H9 (cell line): ENCODE measurements at regions not wholly inside any gene's neighbourhood (a gene's known extent, or its start where the extent isn't known, plus 50 kb on each side); places are given as distances from the start of the nearest gene placed in this dataset.

Experiments
- DNase-seq: peaks from one replicate; pipeline ENCODE4 v3.0.0-alpha.2; 2017
- H2AFZ ChIP-seq: one replicate; pipeline ENCODE4 v1.6.1; 2013; ENCODE audit warnings: mild to moderate bottlenecking, low read length, control low read depth, moderate library complexity
- H2AK5ac ChIP-seq: 2 replicates; pipeline ENCODE4 v1.6.1; 2013; ENCODE audit warnings: low read length, control low read depth, mixed read lengths; ENCODE audit not compliant: insufficient read length
- H2BK120ac ChIP-seq: one replicate; pipeline ENCODE4 v1.6.1; 2013; ENCODE audit warnings: low read depth, mild to moderate bottlenecking, low read length, control low read depth, inconsistent platforms; ENCODE audit not compliant: poor library complexity, severe bottlenecking
- H2BK12ac ChIP-seq: 2 replicates; pipeline ENCODE4 v1.6.1; 2013; ENCODE audit warnings: low read length, control low read depth, mixed read lengths, low read depth; ENCODE audit not compliant: insufficient read length
- H2BK15ac ChIP-seq: 2 replicates; pipeline ENCODE4 v1.6.1; 2013; ENCODE audit warnings: low read depth, low read length, control low read depth
- H2BK20ac ChIP-seq: one replicate; pipeline ENCODE4 v1.6.1; 2013; ENCODE audit warnings: low read depth, mild to moderate bottlenecking, low read length, control low read depth, inconsistent platforms; ENCODE audit not compliant: poor library complexity, severe bottlenecking
- H2BK5ac ChIP-seq: 2 replicates; pipeline ENCODE4 v1.6.1; 2013; ENCODE audit warnings: low read length, control low read depth, mixed read lengths; ENCODE audit not compliant: insufficient read length
- H3K14ac ChIP-seq: 2 replicates; pipeline ENCODE4 v1.6.1; 2013; ENCODE audit warnings: low read length, control low read depth; ENCODE audit not compliant: insufficient read depth
- H3K18ac ChIP-seq: 2 replicates; pipeline ENCODE4 v1.6.1; 2013; ENCODE audit warnings: low read depth, mild to moderate bottlenecking, mixed read lengths, low read length, control low read depth; ENCODE audit not compliant: insufficient read length
- H3K23ac ChIP-seq: 2 replicates; pipeline ENCODE4 v1.6.1; 2013; ENCODE audit warnings: low read length, control low read depth, mixed read lengths, low read depth; ENCODE audit not compliant: insufficient read length
- H3K23me2 ChIP-seq: 2 replicates; pipeline ENCODE4 v1.6.1; 2013; ENCODE audit warnings: low read depth, mild to moderate bottlenecking, mixed read lengths, low read length, control low read depth; ENCODE audit not compliant: insufficient read length, poor library complexity, severe bottlenecking
- H3K27ac ChIP-seq: 2 replicates; pipeline ENCODE4 v1.5.1; 2013; ENCODE audit warnings: low read length, control low read depth, mixed read lengths, low read depth; ENCODE audit not compliant: insufficient read length
- H3K27me3 ChIP-seq: 2 replicates; pipeline ENCODE4 v1.6.1; 2013; ENCODE audit warnings: low read length, control low read depth, inconsistent platforms; ENCODE audit not compliant: insufficient read depth
- H3K4ac ChIP-seq: 2 replicates; pipeline ENCODE4 v1.6.1; 2013; ENCODE audit warnings: low read depth, mild to moderate bottlenecking, control low read depth, inconsistent platforms, low read length, moderate library complexity
- H3K4me1 ChIP-seq: 2 replicates; pipeline ENCODE4 v1.6.1; 2013; ENCODE audit warnings: low read length, control low read depth, inconsistent platforms; ENCODE audit not compliant: insufficient read depth
- H3K4me2 ChIP-seq: 2 replicates; pipeline ENCODE4 v1.6.1; 2013; ENCODE audit warnings: low read length, control low read depth, mixed read lengths; ENCODE audit not compliant: insufficient read length, insufficient read depth
- H3K56ac ChIP-seq: 2 replicates; pipeline ENCODE4 v1.6.1; 2013; ENCODE audit warnings: low read depth, mild to moderate bottlenecking, mixed read lengths, low read length, control low read depth; ENCODE audit not compliant: insufficient read length
- H3K79me1 ChIP-seq: 2 replicates; pipeline ENCODE4 v1.6.1; 2013; ENCODE audit warnings: low read depth, mild to moderate bottlenecking, moderate library complexity, low read length, control low read depth, inconsistent platforms; ENCODE audit not compliant: insufficient read depth, poor library complexity, severe bottlenecking
- H3K79me2 ChIP-seq: 2 replicates; pipeline ENCODE4 v1.6.1; 2013; ENCODE audit warnings: low read length, control low read depth, inconsistent platforms; ENCODE audit not compliant: insufficient read depth
- H3K9ac ChIP-seq: 2 replicates; pipeline ENCODE4 v1.6.1; 2013; ENCODE audit warnings: low read length, control low read depth, mixed read lengths; ENCODE audit not compliant: insufficient read length; ENCODE audit errors: extremely low read depth
- H3K9me3 ChIP-seq: one replicate; pipeline ENCODE4 v1.6.1; 2013; ENCODE audit warnings: low read depth, low read length, inconsistent platforms; ENCODE audit not compliant: control insufficient read depth
- H3T11ph ChIP-seq: one replicate; pipeline ENCODE4 v1.6.1; 2013; ENCODE audit warnings: mild to moderate bottlenecking, low read length, control low read depth, inconsistent platforms
- H4K20me1 ChIP-seq: one replicate; pipeline ENCODE4 v1.6.1; 2013; ENCODE audit not compliant: control insufficient read depth, insufficient read length, insufficient read depth
- H4K5ac ChIP-seq: 2 replicates; pipeline ENCODE4 v1.6.1; 2013; ENCODE audit warnings: low read depth, mild to moderate bottlenecking, mixed read lengths, low read length, control low read depth; ENCODE audit not compliant: insufficient read length
- H4K8ac ChIP-seq: replicated peaks from 2 replicates; pipeline ENCODE4 v1.6.1; 2013; ENCODE audit warnings: low read length, control low read depth, mixed read lengths, low read depth; ENCODE audit not compliant: insufficient read length
- H4K91ac ChIP-seq: 2 replicates; pipeline ENCODE4 v1.6.1; 2013; ENCODE audit warnings: low read depth, mild to moderate bottlenecking, moderate library complexity, mixed read lengths, low read length, control low read depth; ENCODE audit not compliant: insufficient read length
- H3K27ac Mint-ChIP-seq, 3 experiments: 2 replicates in 2 of 3; 3 replicates in 1 of 3; pipeline ENCODE4 v1.8.0; 2020 to 2021; ENCODE audit warnings: mixed read lengths in 3 of 3, mild to moderate bottlenecking in 1 of 3, moderate library complexity in 1 of 3
- H3K27me3 Mint-ChIP-seq: 2 replicates; pipeline ENCODE4 v1.8.0; 2021; ENCODE audit warnings: low read depth, mild to moderate bottlenecking, moderate library complexity, mixed read lengths
- H3K36me3 Mint-ChIP-seq, 3 experiments: 2 replicates in 2 of 3; 3 replicates in 1 of 3; pipeline ENCODE4 v1.8.0; 2020 to 2021; ENCODE audit warnings: low read depth in 3 of 3, mixed read lengths in 3 of 3; ENCODE audit not compliant: insufficient read depth in 1 of 3
- H3K4me1 Mint-ChIP-seq, 2 experiments: 2 replicates each; pipeline ENCODE4 v1.8.0; 2020; ENCODE audit warnings: mixed read lengths in 2 of 2
- H3K4me3 Mint-ChIP-seq, 2 experiments: 2 replicates in 1 of 2; 3 replicates in 1 of 2; pipeline ENCODE4 v1.8.0; 2020 to 2021; ENCODE audit warnings: mild to moderate bottlenecking in 2 of 2, mixed read lengths in 2 of 2, moderate library complexity in 1 of 2
- H3K9me3 Mint-ChIP-seq, 2 experiments: 2 replicates in 1 of 2; 3 replicates in 1 of 2; pipeline ENCODE4 v1.8.0; 2020; ENCODE audit warnings: mild to moderate bottlenecking in 2 of 2, mixed read lengths in 2 of 2, moderate library complexity in 1 of 2
- WGBS: extraction: QIAGEN DNeasy Blood & Tissue Kit; methylation state at CpG from one replicate; pipeline ENCODE4 v1.1.7; 2013; ENCODE audit warnings: missing lambda C conversion rate, low lambda C conversion rate, mixed read lengths; ENCODE audit not compliant: insufficient read length; ENCODE audit errors: extremely low coverage; 5-methylcytosine and 5-hydroxymethylcytosine counted together
- TF ChIP-seq, protein P1 (sequence below): fragments of 200-600 bp; sonication (generic); conservative IDR thresholded peaks from 3 replicates; pipeline ENCODE4 v1.8.0; 2021; ENCODE audit warnings: antibody characterized with exemption, mild to moderate bottlenecking

DNA sequence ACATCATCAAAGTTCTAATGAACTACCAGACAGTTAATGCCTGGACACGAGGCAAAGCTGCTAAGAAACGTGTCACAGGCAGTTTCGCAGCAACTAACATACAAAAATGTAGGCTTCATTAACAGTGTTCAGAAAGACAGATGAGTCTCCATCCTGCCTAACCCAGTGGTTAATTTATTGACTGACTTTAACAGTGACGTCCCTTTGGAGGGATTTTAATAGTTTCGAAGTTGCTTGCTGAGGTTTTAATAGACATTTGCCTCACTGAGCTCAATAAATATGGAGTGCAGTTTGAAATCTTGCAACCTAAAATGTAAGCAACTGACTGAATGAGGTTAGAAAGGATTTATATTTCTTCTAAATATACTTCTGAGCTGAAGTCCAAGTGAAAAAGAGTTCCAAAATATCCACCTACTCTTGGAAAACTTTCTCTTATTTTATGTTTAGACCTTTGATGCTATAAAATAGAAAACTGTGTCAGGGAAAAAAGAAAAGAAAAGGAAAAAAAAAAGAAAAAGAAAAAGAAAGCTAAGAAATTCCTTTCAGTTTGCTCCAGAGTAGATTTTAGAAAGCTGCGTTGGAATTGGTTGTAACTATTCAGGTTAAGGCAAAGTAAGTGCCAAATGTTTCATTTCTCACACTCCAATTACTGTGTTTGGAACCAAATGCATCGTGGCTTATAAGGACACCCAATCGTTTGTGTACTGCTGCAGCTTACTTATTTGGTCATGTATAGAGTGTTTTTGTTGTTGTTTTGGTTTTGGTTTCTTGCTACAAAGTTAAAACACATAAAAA, 2016.6 kb downstream of the MAT2B start:
- Histone ChIP-seq H4K91ac (no peak overlapping the region), H3K79me2 (no peaks in the 10 kb centered on the region), H2AFZ (no peak overlapping the region), H3K4me1 (no peaks in the 10 kb centered on the region), H3K79me1 (no peaks in the 10 kb centered on the region), H4K5ac (no peak overlapping the region), H4K20me1 (no peaks in the 10 kb centered on the region), H2BK5ac (no peak overlapping the region), H3K23ac (no peak overlapping the region), H2BK20ac (no peak overlapping the region), H3K4me2 (no peak overlapping the region), H2BK12ac (no peak overlapping the region), H2BK120ac (no peak overlapping the region), H3T11ph (no peak overlapping the region), H3K56ac (no peak overlapping the region), H3K14ac (no peak overlapping the region), H3K9me3 (no peaks in the 10 kb centered on the region), H3K27ac (no peak overlapping the region), H3K27me3 (no peaks in the 10 kb centered on the region), H2BK15ac (no peak overlapping the region), H4K8ac (no peak overlapping the region), H2AK5ac (no peak overlapping the region), H3K18ac (no peak overlapping the region), H3K4ac (no peak overlapping the region), H3K9ac (no peak overlapping the region), H3K23me2 (no peaks in the 10 kb centered on the region)
- Mint-ChIP-seq H3K27ac (no peak overlapping the region), H3K9me3 (peaks cover 6 to 8% of the 10 kb centered on the region in 2 experiments), H3K4me3 (no peak overlapping the region), H3K27me3 (no peaks in the 10 kb centered on the region), H3K36me3 (peaks cover 0 to 7% (median 5%) of the 10 kb centered on the region in 3 experiments; a peak in 4 of 7 replicates), H3K4me1 (no peaks in the 10 kb centered on the region)
- whole genome bisulfite sequencing, result no CpG with 5 or more reads among the region's 8 CpGs
- DNase-seq, result no peak
- TF ChIP-seq, protein P1, sequence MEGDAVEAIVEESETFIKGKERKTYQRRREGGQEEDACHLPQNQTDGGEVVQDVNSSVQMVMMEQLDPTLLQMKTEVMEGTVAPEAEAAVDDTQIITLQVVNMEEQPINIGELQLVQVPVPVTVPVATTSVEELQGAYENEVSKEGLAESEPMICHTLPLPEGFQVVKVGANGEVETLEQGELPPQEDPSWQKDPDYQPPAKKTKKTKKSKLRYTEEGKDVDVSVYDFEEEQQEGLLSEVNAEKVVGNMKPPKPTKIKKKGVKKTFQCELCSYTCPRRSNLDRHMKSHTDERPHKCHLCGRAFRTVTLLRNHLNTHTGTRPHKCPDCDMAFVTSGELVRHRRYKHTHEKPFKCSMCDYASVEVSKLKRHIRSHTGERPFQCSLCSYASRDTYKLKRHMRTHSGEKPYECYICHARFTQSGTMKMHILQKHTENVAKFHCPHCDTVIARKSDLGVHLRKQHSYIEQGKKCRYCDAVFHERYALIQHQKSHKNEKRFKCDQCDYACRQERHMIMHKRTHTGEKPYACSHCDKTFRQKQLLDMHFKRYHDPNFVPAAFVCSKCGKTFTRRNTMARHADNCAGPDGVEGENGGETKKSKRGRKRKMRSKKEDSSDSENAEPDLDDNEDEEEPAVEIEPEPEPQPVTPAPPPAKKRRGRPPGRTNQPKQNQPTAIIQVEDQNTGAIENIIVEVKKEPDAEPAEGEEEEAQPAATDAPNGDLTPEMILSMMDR, result no peak
